ENCODE measurements at regions not wholly inside any gene's neighbourhood (a gene's known extent, or its start where the extent isn't known, plus 50 kb on each side); places are given as distances from the start of the nearest gene placed in this dataset.

DNA sequence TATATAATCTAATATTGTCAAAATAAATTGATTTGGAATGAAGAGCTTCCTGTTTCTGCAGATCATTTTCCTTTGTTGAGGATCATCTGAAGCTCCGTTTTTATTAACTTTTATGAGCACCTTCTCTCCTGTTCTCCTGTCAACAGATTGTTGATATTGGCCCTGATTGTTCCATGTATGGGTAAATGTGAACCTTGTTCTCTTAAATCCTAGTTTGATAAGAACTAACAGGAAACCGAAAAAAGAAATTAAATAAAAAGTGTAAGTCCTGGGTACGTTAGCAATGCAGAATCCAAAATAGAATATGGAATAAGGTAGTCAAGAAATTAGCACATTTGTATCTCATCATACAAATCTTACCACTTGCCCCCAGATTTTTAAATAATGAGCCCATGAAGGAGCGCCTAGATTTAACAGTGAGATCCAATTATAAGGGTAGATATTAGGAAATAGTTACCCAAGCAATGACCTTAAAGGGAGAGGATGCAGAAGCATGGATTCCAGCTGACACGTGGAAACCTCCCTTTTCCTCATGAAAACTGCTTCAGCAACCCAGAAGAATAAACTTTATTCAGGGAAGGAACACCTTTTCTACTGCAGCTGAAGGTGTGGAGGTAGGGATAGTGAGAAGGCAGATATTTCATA, 80.8 kb upstream of the PIK3R1 start:
- TF ChIP-seq RCOR1 (conservative IDR thresholded peaks at IDR 0.05; ENCODE audit: low read depth, low read length) (no peak), CBX5 (IDR thresholded peaks at IDR 0.05; ENCODE audit: low read depth) (no peak), STAT3 (IDR thresholded peaks at IDR 0.05; ENCODE audit: low read depth, low read length) (no peak), NRF1 (conservative IDR thresholded peaks at IDR 0.05; ENCODE audit: low read depth, low read length) (no peak), HDGF (IDR thresholded peaks at IDR 0.05) (no peak), RFX5 (IDR thresholded peaks at IDR 0.05; ENCODE audit: low read depth, low read length) (no peak), EZH2 (IDR thresholded peaks at IDR 0.05; ENCODE audit: borderline replicate concordance, control insufficient read depth, low read depth, low read length) (no peak), SMC3 (IDR thresholded peaks at IDR 0.05; ENCODE audit: borderline replicate concordance, low read length) (no peak), POLR2AphosphoS5 (IDR thresholded peaks at IDR 0.05; ENCODE audit: low read length) (no peak)
- TF ChIP-seq, protein P1, sequence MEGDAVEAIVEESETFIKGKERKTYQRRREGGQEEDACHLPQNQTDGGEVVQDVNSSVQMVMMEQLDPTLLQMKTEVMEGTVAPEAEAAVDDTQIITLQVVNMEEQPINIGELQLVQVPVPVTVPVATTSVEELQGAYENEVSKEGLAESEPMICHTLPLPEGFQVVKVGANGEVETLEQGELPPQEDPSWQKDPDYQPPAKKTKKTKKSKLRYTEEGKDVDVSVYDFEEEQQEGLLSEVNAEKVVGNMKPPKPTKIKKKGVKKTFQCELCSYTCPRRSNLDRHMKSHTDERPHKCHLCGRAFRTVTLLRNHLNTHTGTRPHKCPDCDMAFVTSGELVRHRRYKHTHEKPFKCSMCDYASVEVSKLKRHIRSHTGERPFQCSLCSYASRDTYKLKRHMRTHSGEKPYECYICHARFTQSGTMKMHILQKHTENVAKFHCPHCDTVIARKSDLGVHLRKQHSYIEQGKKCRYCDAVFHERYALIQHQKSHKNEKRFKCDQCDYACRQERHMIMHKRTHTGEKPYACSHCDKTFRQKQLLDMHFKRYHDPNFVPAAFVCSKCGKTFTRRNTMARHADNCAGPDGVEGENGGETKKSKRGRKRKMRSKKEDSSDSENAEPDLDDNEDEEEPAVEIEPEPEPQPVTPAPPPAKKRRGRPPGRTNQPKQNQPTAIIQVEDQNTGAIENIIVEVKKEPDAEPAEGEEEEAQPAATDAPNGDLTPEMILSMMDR (IDR thresholded peaks at IDR 0.05 in 2 of 3, conservative IDR thresholded peaks at IDR 0.05 in 1 of 3; ENCODE audit: control insufficient read depth in 2 of 3, extremely low read depth in 1 of 3, insufficient read depth in 1 of 3, low read depth in 3 of 3, low read length in 3 of 3): no peak
- TF ChIP-seq, protein P2, sequence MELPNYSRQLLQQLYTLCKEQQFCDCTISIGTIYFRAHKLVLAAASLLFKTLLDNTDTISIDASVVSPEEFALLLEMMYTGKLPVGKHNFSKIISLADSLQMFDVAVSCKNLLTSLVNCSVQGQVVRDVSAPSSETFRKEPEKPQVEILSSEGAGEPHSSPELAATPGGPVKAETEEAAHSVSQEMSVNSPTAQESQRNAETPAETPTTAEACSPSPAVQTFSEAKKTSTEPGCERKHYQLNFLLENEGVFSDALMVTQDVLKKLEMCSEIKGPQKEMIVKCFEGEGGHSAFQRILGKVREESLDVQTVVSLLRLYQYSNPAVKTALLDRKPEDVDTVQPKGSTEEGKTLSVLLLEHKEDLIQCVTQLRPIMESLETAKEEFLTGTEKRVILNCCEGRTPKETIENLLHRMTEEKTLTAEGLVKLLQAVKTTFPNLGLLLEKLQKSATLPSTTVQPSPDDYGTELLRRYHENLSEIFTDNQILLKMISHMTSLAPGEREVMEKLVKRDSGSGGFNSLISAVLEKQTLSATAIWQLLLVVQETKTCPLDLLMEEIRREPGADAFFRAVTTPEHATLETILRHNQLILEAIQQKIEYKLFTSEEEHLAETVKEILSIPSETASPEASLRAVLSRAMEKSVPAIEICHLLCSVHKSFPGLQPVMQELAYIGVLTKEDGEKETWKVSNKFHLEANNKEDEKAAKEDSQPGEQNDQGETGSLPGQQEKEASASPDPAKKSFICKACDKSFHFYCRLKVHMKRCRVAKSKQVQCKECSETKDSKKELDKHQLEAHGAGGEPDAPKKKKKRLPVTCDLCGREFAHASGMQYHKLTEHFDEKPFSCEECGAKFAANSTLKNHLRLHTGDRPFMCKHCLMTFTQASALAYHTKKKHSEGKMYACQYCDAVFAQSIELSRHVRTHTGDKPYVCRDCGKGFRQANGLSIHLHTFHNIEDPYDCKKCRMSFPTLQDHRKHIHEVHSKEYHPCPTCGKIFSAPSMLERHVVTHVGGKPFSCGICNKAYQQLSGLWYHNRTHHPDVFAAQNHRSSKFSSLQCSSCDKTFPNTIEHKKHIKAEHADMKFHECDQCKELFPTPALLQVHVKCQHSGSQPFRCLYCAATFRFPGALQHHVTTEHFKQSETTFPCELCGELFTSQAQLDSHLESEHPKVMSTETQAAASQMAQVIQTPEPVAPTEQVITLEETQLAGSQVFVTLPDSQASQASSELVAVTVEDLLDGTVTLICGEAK (IDR thresholded peaks at IDR 0.05; ENCODE audit: borderline replicate concordance): no peak
- TF ChIP-seq, protein P3, sequence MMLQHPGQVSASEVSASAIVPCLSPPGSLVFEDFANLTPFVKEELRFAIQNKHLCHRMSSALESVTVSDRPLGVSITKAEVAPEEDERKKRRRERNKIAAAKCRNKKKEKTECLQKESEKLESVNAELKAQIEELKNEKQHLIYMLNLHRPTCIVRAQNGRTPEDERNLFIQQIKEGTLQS (IDR thresholded peaks at IDR 0.05; ENCODE audit: borderline replicate concordance, extremely low read depth, low read depth, low read length): no peak
